Right lobe of liver (tissue), 6 donors: ENCODE measurements at regions not wholly inside any gene's neighbourhood (a gene's known extent, or its start where the extent isn't known, plus 50 kb on each side); places are given as distances from the start of the nearest gene placed in this dataset.
"Not testable (repeated sequence)": the region's sequence is repeated elsewhere in the genome, so short reads cannot be mapped to it uniquely, and the experiment has no call there.

Experiments
- ATAC-seq, 4 donors: fragments of 200-7000 bp; cut with Tn5 transposase; one replicate each; pipeline ENCODE4 v1.9.1; 2020; ENCODE audit warnings: mild to moderate bottlenecking in 4 of 4, moderate library complexity in 4 of 4
- DNase-seq, 3 donors: peaks; one replicate each; pipeline ENCODE4 v3.0.0-alpha.2; 2020
- H3K27ac ChIP-seq, 3 donors: fragments of 200-600 bp; one replicate each; pipeline ENCODE4 v1.8.0; 2022
- H3K27me3 ChIP-seq, 2 donors: fragments of 200-600 bp; one replicate each; pipeline ENCODE4 v1.8.0; 2022
- H3K36me3 ChIP-seq, 4 donors: fragments of 200-600 bp; sonication (generic) in 1 of 4; one replicate each; pipeline versions ENCODE4 v1.5.1 to v1.8.0; 2017 to 2022; ENCODE audit warnings: control low read depth in 1 of 4
- H3K4me1 ChIP-seq, 4 donors: fragments of 200-600 bp; sonication (generic) in 1 of 4; one replicate each; pipeline versions ENCODE4 v1.5.1 to v1.8.0; 2017 to 2022; ENCODE audit warnings: control low read depth in 1 of 4
- H3K4me3 ChIP-seq, 3 donors: fragments of 200-600 bp; one replicate each; pipeline ENCODE4 v1.8.0; 2022
- H3K9me3 ChIP-seq, 4 donors: fragments of 200-600 bp; sonication (generic) in 1 of 4; one replicate each; pipeline versions ENCODE4 v1.5.1 to v1.8.0; 2017 to 2022; ENCODE audit warnings: control low read depth in 1 of 4
- CTCF ChIP-seq, 4 donors: fragments of 200-600 bp in 3 of 4; fragments of 450-650 bp in 1 of 4; IDR thresholded peaks; one replicate each; pipeline versions ENCODE4 v1.5.1 to v1.8.0; 2016 to 2022; ENCODE audit warnings: antibody characterized with exemption in 4 of 4, mild to moderate bottlenecking in 2 of 4
- POLR2A ChIP-seq: fragments of 450-650 bp; IDR thresholded peaks from one replicate; pipeline ENCODE4 v1.6.1; 2017; ENCODE audit warnings: antibody characterized with exemption, mild to moderate bottlenecking
- WGBS: methylation state at CpG from one replicate; pipeline ENCODE4 v1.1.6; 2018; ENCODE audit warnings: low coverage, low lambda C conversion rate; ENCODE audit not compliant: insufficient coverage; ENCODE audit errors: missing lambda C conversion rate; 5-methylcytosine and 5-hydroxymethylcytosine counted together
- intact Hi-C, 2 donors: fragments of 100-400 bp; cut with DNase I; formaldehyde crosslinking; loops; one replicate each; pipeline versions ENCODE4 v1.11.2 to v1.14.1; 2022
- donor health status: DM: no; HTN: yes; CAD: no.
- donor health status: DM: no; HTN: no; CAD: no.
- donor health status: DM: no; HTN: no; CAD: no.
- donor health status: DM: no; HTN: yes; CAD: no.
- donor health status: DM: no; HTN: yes; CAD: no.

DNA sequence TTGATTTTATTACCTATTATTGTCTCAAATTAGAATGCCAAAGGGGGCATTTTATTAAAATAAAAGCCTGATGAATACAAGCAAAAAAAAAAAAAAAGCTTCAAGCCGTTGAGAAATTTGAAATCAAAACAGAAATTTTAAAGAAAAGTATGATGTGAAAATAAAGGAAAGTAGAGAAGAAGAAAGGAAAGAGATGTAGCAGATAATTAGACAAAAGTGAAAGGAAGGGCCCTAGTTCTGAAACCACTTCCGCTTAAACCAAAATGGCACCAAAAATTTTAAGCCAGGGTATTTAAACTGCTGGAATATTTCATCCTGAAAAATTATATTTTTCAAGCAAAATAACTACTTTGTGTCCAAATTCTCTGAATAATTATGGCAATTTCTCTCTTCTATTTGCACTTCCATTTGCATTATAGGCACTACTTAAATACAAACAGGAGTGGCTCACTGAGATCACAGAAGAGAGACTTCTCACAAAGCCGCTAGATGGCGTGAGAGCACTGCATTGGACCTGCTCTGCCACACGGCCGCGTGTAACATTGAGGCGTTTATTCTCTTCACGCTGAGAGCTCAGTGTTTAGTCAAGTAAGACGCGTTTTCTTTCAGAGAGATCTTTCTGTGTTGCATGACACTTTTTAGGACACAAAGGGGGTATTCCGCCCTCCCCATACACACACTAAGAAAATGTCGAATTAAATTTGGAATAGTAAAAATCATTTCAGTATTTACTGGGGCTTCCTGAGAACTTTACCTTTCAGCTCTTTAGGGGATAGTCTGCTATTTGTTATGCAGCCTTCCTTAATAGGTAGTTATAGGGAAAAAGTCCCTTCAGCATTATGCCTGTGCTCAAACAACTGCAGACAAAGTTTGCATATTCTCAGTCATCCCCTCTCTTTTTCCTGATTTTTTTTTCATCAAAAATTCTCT lies 368.4 kb upstream of the CCNH start:
- H3K27ac ChIP-seq, result no peak overlapping the region
- intact Hi-C loops, result no loop called here
- WGBS, result 9% methylated on average over 12 of the region's 13 CpGs
- H3K36me3 ChIP-seq, result no peaks in the 10 kb centered on the region
- peaks cover 0 to 4% of the 10 kb centered on the region in 2 donors for H3K27me3 ChIP-seq
- DNase-seq (peak; percentile 77 to 82 (median 80)), ATAC-seq (peak; percentile 100)
- no peak for TF ChIP-seq POLR2A
- TF ChIP-seq CTCF (IDR thresholded peaks at IDR 0.05), result peak; percentile 91 to 95 (median 93)
- H3K4me3 ChIP-seq, result no peak overlapping the region
- H3K9me3 ChIP-seq, result no peaks in the 10 kb centered on the region
- no peaks in the 10 kb centered on the region for H3K4me1 ChIP-seq

- WGBS, result 48% methylated on average over 1 of the region's 1 CpG
Measured at GRCh38 chr5:87778876-87779275, 366.1 kb upstream of the CCNH start.

DNA sequence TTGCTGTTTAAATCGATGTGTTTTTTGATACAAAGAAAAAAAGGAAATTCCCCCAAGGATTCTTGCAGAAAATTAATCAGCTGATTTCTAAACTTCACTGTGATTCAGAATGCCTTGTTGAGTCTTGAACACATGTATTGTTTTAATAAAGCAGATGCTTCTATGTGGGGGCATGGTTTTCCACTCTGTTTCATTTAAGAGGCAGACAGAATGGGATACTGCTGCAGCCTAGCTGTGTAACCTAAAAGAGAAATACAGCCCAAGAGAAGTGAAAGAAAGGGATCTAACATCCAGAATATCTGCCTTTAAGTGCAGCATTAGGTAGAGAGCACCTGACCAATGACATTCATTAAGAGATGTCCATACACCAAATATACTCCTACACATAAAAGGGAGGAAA lies 365.1 kb upstream of the CCNH start:
- no peaks in the 10 kb centered on the region for H3K4me1 ChIP-seq
- H3K9me3 ChIP-seq, result no peaks in the 10 kb centered on the region
- whole genome bisulfite sequencing, result 17% methylated on average over 1 of the region's 1 CpG
- TF ChIP-seq CTCF (IDR thresholded peaks at IDR 0.05), result no peak
- no peak for TF ChIP-seq POLR2A
- ATAC-seq (no peak), DNase-seq (no peak)
- H3K27me3 ChIP-seq, result peaks cover 0 to 4% of the 10 kb centered on the region in 2 donors
- no peak overlapping the region for H3K4me3 ChIP-seq
- intact Hi-C loops, result loop anchor here in 1 of 2 donors (10.0 kb wide), 1 partner anchor 907 kb away; no protein-coding TSS in a partner anchor
- H3K36me3 ChIP-seq, result no peaks in the 10 kb centered on the region
- H3K27ac ChIP-seq, result no peak overlapping the region

More at GRCh38 chr5:87778876-87779275, 366.1 kb upstream of the CCNH start:
- intact Hi-C loops, result loop anchor here in 1 of 2 donors (10.0 kb wide), 1 partner anchor 906 kb away; no protein-coding TSS in a partner anchor
- TF ChIP-seq CTCF (IDR thresholded peaks at IDR 0.05) (no peak), POLR2A (no peak)
- peaks cover 0 to 4% of the 10 kb centered on the region in 2 donors for H3K27me3 ChIP-seq
- H3K4me3 ChIP-seq, result no peak overlapping the region
- DNase-seq, result no peak
- H3K36me3 ChIP-seq, result no peaks in the 10 kb centered on the region
- no peaks in the 10 kb centered on the region for H3K4me1 ChIP-seq
- H3K27ac ChIP-seq, result no peak overlapping the region
- no peaks in the 10 kb centered on the region for H3K9me3 ChIP-seq
- no peak for ATAC-seq

GRCh38 chr5:87776785-87777184 lies 364.1 kb upstream of the CCNH start:
- ATAC-seq, result no peak
- H3K9me3 ChIP-seq, result no peaks in the 10 kb centered on the region
- TF ChIP-seq POLR2A, result no peak
- TF ChIP-seq CTCF (IDR thresholded peaks at IDR 0.05), result no peak
- H3K27me3 ChIP-seq, result no peaks in the 10 kb centered on the region
- intact Hi-C loops, result loop anchor here in 1 of 2 donors (10.0 kb wide), 1 partner anchor 908 kb away; no protein-coding TSS in a partner anchor
- no peaks in the 10 kb centered on the region for H3K4me1 ChIP-seq
- 85% methylated on average over 3 of the region's 3 CpGs for WGBS
- H3K4me3 ChIP-seq, result no peak overlapping the region
- DNase-seq, result no peak
- no peaks in the 10 kb centered on the region for H3K36me3 ChIP-seq
- no peak overlapping the region for H3K27ac ChIP-seq

GRCh38 chr5:87776302-87776701 lies 363.6 kb upstream of the CCNH start:
- not testable (repeated sequence) for H3K27me3 ChIP-seq, H3K4me3 ChIP-seq, ATAC-seq, DNase-seq, H3K36me3 ChIP-seq, H3K9me3 ChIP-seq, H3K4me1 ChIP-seq, H3K27ac ChIP-seq
- intact Hi-C loops, result loop anchor here in 1 of 2 donors (10.0 kb wide), 1 partner anchor 908 kb away; no protein-coding TSS in a partner anchor
- WGBS, result 81% methylated on average over 5 of the region's 7 CpGs
